SU-DHL-6 (cell line): ENCODE measurements at regions not wholly inside any gene's neighbourhood (a gene's known extent, or its start where the extent isn't known, plus 50 kb on each side); places are given as distances from the start of the nearest gene placed in this dataset.

Source experiments
- H2AFZ ChIP-seq: fragments of 200-600 bp; sonication (generic); 2 replicates; pipeline ENCODE4 v1.6.1; 2014; ENCODE audit warnings: low read depth, mild to moderate bottlenecking, moderate library complexity, mixed read lengths, antibody characterized with exemption, low read length; ENCODE audit not compliant: severe bottlenecking
- H3F3A ChIP-seq: fragments of 200-600 bp; shearing (Covaris generic); 2 replicates; pipeline ENCODE4 v1.6.0; 2016; ENCODE audit warnings: antibody characterized with exemption, mild to moderate bottlenecking; ENCODE audit not compliant: insufficient read depth
- H3K27ac ChIP-seq: fragments of 200-600 bp; sonication (generic); 2 replicates; pipeline ENCODE4 v1.5.1; 2016; ENCODE audit warnings: low read depth, mild to moderate bottlenecking, low read length, moderate library complexity, mixed read lengths
- H3K27me3 ChIP-seq: fragments of 200-600 bp; sonication (generic), shearing (Covaris generic); 2 replicates; pipeline ENCODE4 v1.6.0; 2014; ENCODE audit warnings: mild to moderate bottlenecking, low read length
- H3K36me3 ChIP-seq: fragments of 200-600 bp; sonication (generic); 2 replicates; pipeline ENCODE4 v1.6.1; 2014; ENCODE audit warnings: mild to moderate bottlenecking, low read length, mixed read lengths
- H3K4me2 ChIP-seq: fragments of 300-600, 200-600 bp; shearing (Covaris generic), sonication (generic); 2 replicates; pipeline ENCODE4 v1.6.0; 2014; ENCODE audit warnings: low read length, low read depth, mild to moderate bottlenecking; ENCODE audit not compliant: poor library complexity, severe bottlenecking
- H3K4me3 ChIP-seq: fragments of 200-600 bp; sonication (generic); 2 replicates; pipeline ENCODE4 v1.5.1; 2014; ENCODE audit warnings: antibody characterized with exemption, low read length, mild to moderate bottlenecking, mixed read lengths; ENCODE audit not compliant: insufficient read depth, poor library complexity, severe bottlenecking
- H3K79me2 ChIP-seq: fragments of 200-600 bp; sonication (generic); 2 replicates; pipeline ENCODE4 v1.6.1; 2014; ENCODE audit warnings: mild to moderate bottlenecking, low read length, moderate library complexity; ENCODE audit not compliant: insufficient read depth
- H3K9ac ChIP-seq: fragments of 200-600 bp; sonication (generic); 2 replicates; pipeline ENCODE4 v1.7.0; 2014; ENCODE audit warnings: mild to moderate bottlenecking, low read length
- H3K9me2 ChIP-seq: fragments of 200-600 bp; sonication (generic); replicated peaks from 2 replicates; pipeline ENCODE4 v1.6.1; 2014; ENCODE audit warnings: low read length; ENCODE audit not compliant: insufficient read depth
- H3K9me3 ChIP-seq: fragments of 200-600 bp; sonication (generic); 2 replicates; pipeline ENCODE4 v1.6.1; 2014; ENCODE audit warnings: low read length, mixed read lengths; ENCODE audit not compliant: insufficient read depth
- H4K20me1 ChIP-seq: fragments of 200-600 bp; sonication (generic); 2 replicates; pipeline ENCODE4 v1.6.1; 2014; ENCODE audit warnings: low read depth, mild to moderate bottlenecking, antibody characterized with exemption, low read length, moderate library complexity, mixed read lengths
- CTCF ChIP-seq: fragments of 200-600 bp; sonication (generic); IDR thresholded peaks from one replicate; pipeline ENCODE4 v1.5.1; 2017; ENCODE audit warnings: antibody characterized with exemption, mild to moderate bottlenecking, low read length, moderate library complexity; ENCODE audit not compliant: insufficient read depth, poor library complexity, severe bottlenecking
- EZH2phosphoT487 ChIP-seq: fragments of 200-600 bp; sonication (generic), shearing (Covaris generic); conservative IDR thresholded peaks from 2 replicates; pipeline ENCODE4 v1.6.1; 2018; ENCODE audit warnings: mild to moderate bottlenecking, antibody characterized with exemption, low read length, moderate library complexity, mixed read lengths

GRCh38 chr5:27778121-27778520 is 739.7 kb upstream of the CDH9 start:
- peak overlapping the region; percentile 42 for H2AFZ ChIP-seq
- H3K9ac ChIP-seq, result no peak overlapping the region
- TF ChIP-seq EZH2phosphoT487 (no peak), CTCF (no peak)
- H3K9me2 ChIP-seq, result no peaks in the 10 kb centered on the region
- no peak overlapping the region for H3K27ac ChIP-seq
- H3K9me3 ChIP-seq, result no peaks in the 10 kb centered on the region
- H4K20me1 ChIP-seq, result no peaks in the 10 kb centered on the region
- no peaks in the 10 kb centered on the region for H3F3A ChIP-seq
- no peaks in the 10 kb centered on the region for H3K36me3 ChIP-seq
- H3K4me2 ChIP-seq, result no peak overlapping the region
- H3K4me3 ChIP-seq, result no peak overlapping the region
- no peaks in the 10 kb centered on the region for H3K27me3 ChIP-seq
- no peaks in the 10 kb centered on the region for H3K79me2 ChIP-seq

- no peaks in the 10 kb centered on the region for H3K27me3 ChIP-seq
- H4K20me1 ChIP-seq, result no peaks in the 10 kb centered on the region
These were observed 735.2 kb upstream of the CDH9 start for GRCh38 chr5:27773636-27774035.

GRCh38 chr5:27773166-27773565 is 734.8 kb upstream of the CDH9 start:
- H3K9me2 ChIP-seq, result no peaks in the 10 kb centered on the region
- no peak overlapping the region for H3K27ac ChIP-seq
- no peak for TF ChIP-seq EZH2phosphoT487
- no peak for TF ChIP-seq CTCF
- H3K4me3 ChIP-seq, result no peak overlapping the region
- H3F3A ChIP-seq, result no peaks in the 10 kb centered on the region
- no peaks in the 10 kb centered on the region for H3K9me3 ChIP-seq
- H2AFZ ChIP-seq, result no peak overlapping the region
- no peak overlapping the region for H3K4me2 ChIP-seq
- H3K79me2 ChIP-seq, result no peaks in the 10 kb centered on the region
- no peaks in the 10 kb centered on the region for H3K36me3 ChIP-seq
- H3K9ac ChIP-seq, result no peak overlapping the region
- no peaks in the 10 kb centered on the region for H4K20me1 ChIP-seq
- H3K27me3 ChIP-seq, result no peaks in the 10 kb centered on the region

More at GRCh38 chr5:27773636-27774035, 735.2 kb upstream of the CDH9 start:
- Histone ChIP-seq H3F3A (no peaks in the 10 kb centered on the region), H2AFZ (no peak overlapping the region), H3K79me2 (no peaks in the 10 kb centered on the region), H3K9me2 (no peaks in the 10 kb centered on the region), H3K27ac (no peak overlapping the region), H3K9me3 (no peaks in the 10 kb centered on the region), H3K4me2 (no peak overlapping the region), H3K36me3 (no peaks in the 10 kb centered on the region), H3K9ac (no peak overlapping the region), H3K4me3 (no peak overlapping the region)
- TF ChIP-seq CTCF, result no peak
- TF ChIP-seq EZH2phosphoT487, result no peak
